Prostate gland (tissue), 2 donors: ENCODE measurements at regions not wholly inside any gene's neighbourhood (a gene's known extent, or its start where the extent isn't known, plus 50 kb on each side); places are given as distances from the start of the nearest gene placed in this dataset.

Experiments
- POLR2A ChIP-seq: fragments of 450-650 bp; IDR thresholded peaks from one replicate; pipeline ENCODE4 v1.6.1; 2016; ENCODE audit warnings: antibody characterized with exemption, mild to moderate bottlenecking
- TF ChIP-seq, protein P1 (sequence below), 4 experiments: fragments of 200-600 bp in 2 of 4; fragments of 450-650 bp in 2 of 4; sonication (generic) in 2 of 4; IDR thresholded peaks; 1 replicate in 3 of 4; 2 replicates in 1 of 4; pipeline ENCODE4 v1.5.1; 2016 to 2019; ENCODE audit warnings: antibody characterized with exemption in 4 of 4, mild to moderate bottlenecking in 2 of 4, moderate library complexity in 2 of 4

DNA sequence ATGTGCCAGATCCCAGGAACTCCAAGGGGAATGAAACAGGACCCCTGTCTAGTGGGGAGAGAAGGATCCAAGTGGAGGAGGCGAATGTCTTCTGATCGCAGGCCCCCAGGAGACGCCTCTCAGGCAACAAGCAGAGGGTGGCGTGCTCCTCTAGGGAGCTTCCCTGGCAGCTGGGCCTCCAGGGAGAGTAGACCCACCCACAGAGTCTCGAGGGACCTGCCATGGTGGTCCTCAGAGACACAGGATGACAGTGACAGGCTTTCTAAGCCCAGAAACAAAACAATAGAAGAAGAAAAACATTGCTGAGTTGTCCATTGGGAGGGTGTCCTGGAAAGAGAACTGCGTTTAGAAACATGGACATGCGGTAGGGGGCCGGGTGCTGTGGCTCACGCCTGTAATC lies 140.6 kb upstream of the MAP1LC3B2 start:
- TF ChIP-seq POLR2A, result no peak
- TF ChIP-seq, protein P1, sequence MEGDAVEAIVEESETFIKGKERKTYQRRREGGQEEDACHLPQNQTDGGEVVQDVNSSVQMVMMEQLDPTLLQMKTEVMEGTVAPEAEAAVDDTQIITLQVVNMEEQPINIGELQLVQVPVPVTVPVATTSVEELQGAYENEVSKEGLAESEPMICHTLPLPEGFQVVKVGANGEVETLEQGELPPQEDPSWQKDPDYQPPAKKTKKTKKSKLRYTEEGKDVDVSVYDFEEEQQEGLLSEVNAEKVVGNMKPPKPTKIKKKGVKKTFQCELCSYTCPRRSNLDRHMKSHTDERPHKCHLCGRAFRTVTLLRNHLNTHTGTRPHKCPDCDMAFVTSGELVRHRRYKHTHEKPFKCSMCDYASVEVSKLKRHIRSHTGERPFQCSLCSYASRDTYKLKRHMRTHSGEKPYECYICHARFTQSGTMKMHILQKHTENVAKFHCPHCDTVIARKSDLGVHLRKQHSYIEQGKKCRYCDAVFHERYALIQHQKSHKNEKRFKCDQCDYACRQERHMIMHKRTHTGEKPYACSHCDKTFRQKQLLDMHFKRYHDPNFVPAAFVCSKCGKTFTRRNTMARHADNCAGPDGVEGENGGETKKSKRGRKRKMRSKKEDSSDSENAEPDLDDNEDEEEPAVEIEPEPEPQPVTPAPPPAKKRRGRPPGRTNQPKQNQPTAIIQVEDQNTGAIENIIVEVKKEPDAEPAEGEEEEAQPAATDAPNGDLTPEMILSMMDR (IDR thresholded peaks at IDR 0.05), result no peak
